ENCODE measurements at regions not wholly inside any gene's neighbourhood (a gene's known extent, or its start where the extent isn't known, plus 50 kb on each side); places are given as distances from the start of the nearest gene placed in this dataset.
"Not testable (repeated sequence)": the region's sequence is repeated elsewhere in the genome, so short reads cannot be mapped to it uniquely, and the experiment has no call there.

DNA sequence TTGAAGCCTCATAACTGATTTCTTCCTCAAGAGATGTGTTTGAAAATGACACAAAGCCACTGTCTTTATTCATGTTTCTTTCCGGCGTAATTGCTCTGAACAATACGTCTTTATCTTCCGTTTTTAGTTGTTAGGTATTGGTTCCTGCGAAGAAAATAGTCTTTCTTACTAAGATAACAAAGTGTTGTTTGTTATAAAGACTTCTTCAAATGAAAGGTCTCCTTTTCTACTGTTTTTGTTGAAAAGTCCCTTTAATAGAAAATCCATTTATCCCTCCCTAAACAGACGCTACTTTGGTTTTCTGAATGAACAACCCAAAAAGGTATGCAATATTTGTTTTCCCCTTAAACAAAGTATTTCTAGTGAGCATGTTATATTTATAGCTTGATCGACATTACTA, 469.1 kb downstream of the KCNJ18 start:
- WGBS, 2 donors (ENCODE audit: low coverage in 1 of 2), result 81 to 88% methylated on average over 7 of the region's 7 CpGs
- Histone ChIP-seq H3K36me3 (no peaks in the 10 kb centered on the region), H3K4me1 (no peaks in the 10 kb centered on the region), H3K27me3 (no peaks in the 10 kb centered on the region), H3K27ac (no peak overlapping the region), H3K4me3 (no peak overlapping the region), H3K9me3 (peaks cover 0 to 3% of the 10 kb centered on the region in 2 donors)
- intact Hi-C loops (cut with DNase I; ENCODE audit: low total_unique reads) (no loop called here), in situ Hi-C loops (cut with MboI; ENCODE audit: low pct_ligation_motif_present in 1 of 4, low pct_unique_long_range_greater_than_20kb in 1 of 4, low sequenced_read_pairs in 3 of 4) (no loop called here)
- no peak for DNase-seq
- TF ChIP-seq, protein P1, sequence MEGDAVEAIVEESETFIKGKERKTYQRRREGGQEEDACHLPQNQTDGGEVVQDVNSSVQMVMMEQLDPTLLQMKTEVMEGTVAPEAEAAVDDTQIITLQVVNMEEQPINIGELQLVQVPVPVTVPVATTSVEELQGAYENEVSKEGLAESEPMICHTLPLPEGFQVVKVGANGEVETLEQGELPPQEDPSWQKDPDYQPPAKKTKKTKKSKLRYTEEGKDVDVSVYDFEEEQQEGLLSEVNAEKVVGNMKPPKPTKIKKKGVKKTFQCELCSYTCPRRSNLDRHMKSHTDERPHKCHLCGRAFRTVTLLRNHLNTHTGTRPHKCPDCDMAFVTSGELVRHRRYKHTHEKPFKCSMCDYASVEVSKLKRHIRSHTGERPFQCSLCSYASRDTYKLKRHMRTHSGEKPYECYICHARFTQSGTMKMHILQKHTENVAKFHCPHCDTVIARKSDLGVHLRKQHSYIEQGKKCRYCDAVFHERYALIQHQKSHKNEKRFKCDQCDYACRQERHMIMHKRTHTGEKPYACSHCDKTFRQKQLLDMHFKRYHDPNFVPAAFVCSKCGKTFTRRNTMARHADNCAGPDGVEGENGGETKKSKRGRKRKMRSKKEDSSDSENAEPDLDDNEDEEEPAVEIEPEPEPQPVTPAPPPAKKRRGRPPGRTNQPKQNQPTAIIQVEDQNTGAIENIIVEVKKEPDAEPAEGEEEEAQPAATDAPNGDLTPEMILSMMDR (IDR thresholded peaks at IDR 0.05), result no peak
- TF ChIP-seq EP300 (IDR thresholded peaks at IDR 0.05; ENCODE audit: low read depth) (no peak), POLR2AphosphoS5 (IDR thresholded peaks at IDR 0.05) (no peak)

DNA sequence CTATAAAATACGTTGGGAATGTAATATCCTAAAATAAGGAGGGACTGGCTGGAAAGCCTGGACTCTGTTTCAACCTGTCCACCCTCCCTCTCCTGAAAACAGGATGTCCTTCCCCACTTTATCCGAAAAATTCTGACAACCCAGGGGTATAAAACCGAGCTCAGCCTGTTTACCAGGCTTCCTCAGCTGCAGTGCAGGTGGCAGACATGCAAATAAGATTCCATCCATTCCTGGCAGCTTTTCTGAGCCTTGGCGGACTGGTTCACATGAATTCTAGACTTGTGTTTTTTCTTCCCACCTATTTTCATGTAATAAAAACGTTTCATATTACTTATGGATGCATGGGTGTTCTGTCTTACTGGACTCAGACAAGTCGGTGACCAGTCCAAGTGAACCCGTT, 479.3 kb downstream of the KCNJ18 start:
- intact Hi-C loops (cut with DNase I; ENCODE audit: low total_unique reads) (no loop called here), in situ Hi-C loops (cut with MboI; ENCODE audit: low pct_ligation_motif_present in 1 of 4, low pct_unique_long_range_greater_than_20kb in 1 of 4, low sequenced_read_pairs in 3 of 4) (loop anchor here in 1 of 4 donors (10.0 kb wide), 1 partner anchor 63 kb away; no protein-coding TSS in a partner anchor)
- H3K4me1 ChIP-seq, result no peaks in the 10 kb centered on the region
- no peak overlapping the region for H3K27ac ChIP-seq
- peaks cover 0 to 8% of the 10 kb centered on the region in 2 donors for H3K9me3 ChIP-seq
- H3K27me3 ChIP-seq, result no peaks in the 10 kb centered on the region
- TF ChIP-seq POLR2AphosphoS5 (IDR thresholded peaks at IDR 0.05) (no peak), EP300 (IDR thresholded peaks at IDR 0.05; ENCODE audit: low read depth) (no peak), POLR2A (IDR thresholded peaks at IDR 0.05) (no peak)
- TF ChIP-seq, protein P1 (IDR thresholded peaks at IDR 0.05), result no peak
- no peak overlapping the region for H3K4me3 ChIP-seq
- H3K36me3 ChIP-seq, result no peaks in the 10 kb centered on the region
- DNase-seq, result no peak
- WGBS, 2 donors (ENCODE audit: low coverage in 1 of 2), result 40 to 49% methylated on average over 7 of the region's 7 CpGs

DNA sequence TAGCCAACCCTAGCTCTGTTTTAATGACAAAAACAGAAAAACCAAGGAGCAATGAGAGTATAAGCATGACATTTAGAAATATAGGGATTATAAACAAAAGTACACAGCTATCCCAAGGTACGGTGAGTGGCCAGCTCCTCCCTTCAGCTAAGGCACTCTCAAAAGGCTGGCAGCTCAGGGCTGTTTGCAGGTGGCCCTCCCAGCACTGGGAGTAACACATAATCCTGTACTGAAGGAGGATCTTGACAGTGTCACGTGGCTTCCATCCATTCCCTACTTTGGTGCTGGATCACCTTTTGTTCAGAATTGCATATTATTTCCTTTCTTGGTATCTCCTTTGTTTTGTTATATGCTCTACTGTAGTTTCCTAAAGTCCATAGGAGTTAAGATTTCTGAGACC, 500.8 kb downstream of the KCNJ18 start:
- Histone ChIP-seq H3K9me3 (no peaks in the 10 kb centered on the region), H3K4me3 (no peak overlapping the region), H3K27me3 (no peaks in the 10 kb centered on the region), H3K4me1 (no peaks in the 10 kb centered on the region), H3K27ac (no peak overlapping the region), H3K36me3 (no peaks in the 10 kb centered on the region)
- no peak for DNase-seq
- WGBS, 2 donors (ENCODE audit: low coverage in 1 of 2), result 58 to 67% methylated on average over 2 of the region's 2 CpGs
- TF ChIP-seq POLR2AphosphoS5 (IDR thresholded peaks at IDR 0.05), result no peak
- TF ChIP-seq, protein P1 (IDR thresholded peaks at IDR 0.05), result no peak
- TF ChIP-seq EP300 (IDR thresholded peaks at IDR 0.05; ENCODE audit: low read depth), result no peak
- no peak for TF ChIP-seq POLR2A (IDR thresholded peaks at IDR 0.05)
- in situ Hi-C loops (cut with MboI; ENCODE audit: low pct_ligation_motif_present in 1 of 4, low pct_unique_long_range_greater_than_20kb in 1 of 4, low sequenced_read_pairs in 3 of 4) (no loop called here), intact Hi-C loops (cut with DNase I; ENCODE audit: low total_unique reads) (loop anchor here (10.0 kb wide), 1 partner anchor 58 kb away; no protein-coding TSS in a partner anchor)

DNA sequence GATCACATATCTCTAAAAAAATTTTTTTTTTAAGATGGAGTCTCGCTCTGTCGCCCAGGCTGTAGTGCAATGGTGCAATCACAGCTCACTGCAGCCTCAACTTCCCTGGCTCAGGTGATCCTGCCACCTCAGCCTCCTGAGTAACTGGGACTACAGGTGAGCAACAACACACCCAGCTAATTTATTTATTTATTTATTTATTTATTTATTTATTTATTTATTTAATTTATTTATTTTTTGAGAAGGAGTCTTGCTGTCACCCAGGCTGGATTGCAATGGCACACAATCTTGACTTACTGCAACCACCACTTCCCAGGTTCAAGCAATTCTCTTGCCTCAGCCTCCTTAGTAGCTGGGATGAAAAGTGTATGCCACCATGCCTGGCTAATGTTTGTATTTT, 507.9 kb downstream of the KCNJ18 start:
- H3K27me3 ChIP-seq; DNase-seq; H3K4me1 ChIP-seq; H3K27ac ChIP-seq; H3K9me3 ChIP-seq; H3K4me3 ChIP-seq; intact Hi-C loops (cut with DNase I; ENCODE audit: low total_unique reads); H3K36me3 ChIP-seq: not testable (repeated sequence)
- in situ Hi-C loops (cut with MboI; ENCODE audit: low pct_ligation_motif_present in 1 of 4, low pct_unique_long_range_greater_than_20kb in 1 of 4, low sequenced_read_pairs in 3 of 4), result loop anchor here in 1 of 4 donors (25.0 kb wide), 1 partner anchor 137 kb away; no protein-coding TSS in a partner anchor
- 79 to 88% methylated on average over 2 of the region's 2 CpGs for WGBS, 2 donors (ENCODE audit: low coverage in 1 of 2)

DNA sequence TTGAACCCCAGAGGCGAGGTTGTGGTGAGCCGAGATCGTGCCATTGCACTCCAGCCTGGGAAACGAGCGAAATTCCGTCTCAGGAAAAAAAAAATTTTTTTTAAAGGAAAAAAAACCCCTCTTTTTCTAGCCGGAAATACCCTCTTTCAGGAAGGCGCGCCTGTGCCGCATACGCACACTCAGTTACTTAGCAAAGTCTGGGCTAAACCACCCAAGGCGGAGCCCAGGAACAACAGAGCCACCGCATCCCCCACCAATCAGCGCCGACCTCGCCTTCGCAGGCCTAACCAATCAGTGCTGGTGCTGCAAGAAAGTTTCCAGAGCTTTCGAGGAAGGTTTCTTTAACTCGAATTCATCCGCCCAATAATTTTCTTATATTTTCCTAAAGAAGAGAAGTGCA, 510.4 kb downstream of the KCNJ18 start:
- H3K4me1 ChIP-seq, result no peaks in the 10 kb centered on the region
- intact Hi-C loops (cut with DNase I; ENCODE audit: low total_unique reads), result no loop called here
- H3K27ac ChIP-seq, result no peak overlapping the region
- TF ChIP-seq POLR2A (IDR thresholded peaks at IDR 0.05), result no peak
- TF ChIP-seq EP300 (IDR thresholded peaks at IDR 0.05; ENCODE audit: low read depth), result no peak
- no peak for TF ChIP-seq POLR2AphosphoS5 (IDR thresholded peaks at IDR 0.05)
- TF ChIP-seq, protein P1 (IDR thresholded peaks at IDR 0.05), result no peak
- no peaks in the 10 kb centered on the region for H3K27me3 ChIP-seq
- H3K36me3 ChIP-seq, result no peaks in the 10 kb centered on the region
- in situ Hi-C loops (cut with MboI; ENCODE audit: low pct_ligation_motif_present in 1 of 4, low pct_unique_long_range_greater_than_20kb in 1 of 4, low sequenced_read_pairs in 3 of 4), result loop anchor here in 1 of 4 donors (25.0 kb wide), 1 partner anchor 135 kb away; no protein-coding TSS in a partner anchor
- no peak overlapping the region for H3K4me3 ChIP-seq
- DNase-seq, result no peak
- 91 to 93% methylated on average over 7 to 20 of the region's 20 CpGs for whole genome bisulfite sequencing, 2 donors (ENCODE audit: low coverage in 1 of 2)
- peaks cover 0 to 7% of the 10 kb centered on the region in 2 donors for H3K9me3 ChIP-seq
